ENCODE measurements at regions not wholly inside any gene's neighbourhood (a gene's known extent, or its start where the extent isn't known, plus 50 kb on each side); places are given as distances from the start of the nearest gene placed in this dataset.

DNA sequence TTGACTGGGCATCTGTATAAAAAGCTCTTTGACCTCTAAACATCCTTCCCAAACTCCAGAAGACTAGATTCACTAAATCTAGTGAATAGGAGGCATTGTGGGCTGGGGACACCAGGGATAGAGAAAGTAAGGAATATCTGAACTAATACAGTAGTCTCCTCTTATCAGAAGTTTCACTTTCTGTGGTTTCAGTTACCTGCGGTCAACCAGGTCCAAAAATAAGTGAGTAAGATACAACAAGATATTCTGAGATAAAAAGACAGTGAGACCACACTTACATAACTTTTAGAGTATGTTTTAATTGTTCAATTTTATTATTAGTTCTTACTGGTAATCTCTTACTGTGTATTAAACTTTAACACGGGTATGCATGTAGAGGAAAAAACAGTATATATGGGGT is 376.5 kb downstream of the HNRNPD start:
- 83% methylated on average over 2 of the region's 2 CpGs; no CpG with 5 or more reads in 1 of the 2 experiments for WGBS, 2 experiments (ENCODE audit: insufficient coverage in 1 of 2, insufficient read length in 1 of 2)
- Histone ChIP-seq H3K4me3 (ENCODE audit: low read length) (no peak overlapping the region), H3K27me3 (ENCODE audit: control insufficient read depth, insufficient read depth, low read length, poor library complexity, severe bottlenecking) (no peaks in the 10 kb centered on the region), H3K36me3 (ENCODE audit: control insufficient read depth, insufficient read depth, low read length) (no peaks in the 10 kb centered on the region), H3K27ac (ENCODE audit: low read depth, low read length) (no peak overlapping the region), H3K4me1 (ENCODE audit: control insufficient read depth, insufficient read depth, low read length) (no peaks in the 10 kb centered on the region), H3K9me3 (ENCODE audit: control insufficient read depth, low read length) (peaks cover 2% of the 10 kb centered on the region), H3K9ac (ENCODE audit: extremely low read depth, low read length, poor library complexity, severe bottlenecking) (no peak overlapping the region)
- TF ChIP-seq, protein P1, sequence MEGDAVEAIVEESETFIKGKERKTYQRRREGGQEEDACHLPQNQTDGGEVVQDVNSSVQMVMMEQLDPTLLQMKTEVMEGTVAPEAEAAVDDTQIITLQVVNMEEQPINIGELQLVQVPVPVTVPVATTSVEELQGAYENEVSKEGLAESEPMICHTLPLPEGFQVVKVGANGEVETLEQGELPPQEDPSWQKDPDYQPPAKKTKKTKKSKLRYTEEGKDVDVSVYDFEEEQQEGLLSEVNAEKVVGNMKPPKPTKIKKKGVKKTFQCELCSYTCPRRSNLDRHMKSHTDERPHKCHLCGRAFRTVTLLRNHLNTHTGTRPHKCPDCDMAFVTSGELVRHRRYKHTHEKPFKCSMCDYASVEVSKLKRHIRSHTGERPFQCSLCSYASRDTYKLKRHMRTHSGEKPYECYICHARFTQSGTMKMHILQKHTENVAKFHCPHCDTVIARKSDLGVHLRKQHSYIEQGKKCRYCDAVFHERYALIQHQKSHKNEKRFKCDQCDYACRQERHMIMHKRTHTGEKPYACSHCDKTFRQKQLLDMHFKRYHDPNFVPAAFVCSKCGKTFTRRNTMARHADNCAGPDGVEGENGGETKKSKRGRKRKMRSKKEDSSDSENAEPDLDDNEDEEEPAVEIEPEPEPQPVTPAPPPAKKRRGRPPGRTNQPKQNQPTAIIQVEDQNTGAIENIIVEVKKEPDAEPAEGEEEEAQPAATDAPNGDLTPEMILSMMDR (conservative IDR thresholded peaks at IDR 0.05), result no peak
- H3K9me3 Mint-ChIP-seq, result peaks cover 12% of the 10 kb centered on the region
- no peaks in the 10 kb centered on the region for H3K36me3 Mint-ChIP-seq (ENCODE audit: low read depth)
- no peak overlapping the region for H3K27ac Mint-ChIP-seq
- H3K27me3 Mint-ChIP-seq (ENCODE audit: insufficient read depth), result no peaks in the 10 kb centered on the region
- H3K4me3 Mint-ChIP-seq, result no peak overlapping the region
- no peak for DNase-seq
- no peaks in the 10 kb centered on the region for H3K4me1 Mint-ChIP-seq

DNA sequence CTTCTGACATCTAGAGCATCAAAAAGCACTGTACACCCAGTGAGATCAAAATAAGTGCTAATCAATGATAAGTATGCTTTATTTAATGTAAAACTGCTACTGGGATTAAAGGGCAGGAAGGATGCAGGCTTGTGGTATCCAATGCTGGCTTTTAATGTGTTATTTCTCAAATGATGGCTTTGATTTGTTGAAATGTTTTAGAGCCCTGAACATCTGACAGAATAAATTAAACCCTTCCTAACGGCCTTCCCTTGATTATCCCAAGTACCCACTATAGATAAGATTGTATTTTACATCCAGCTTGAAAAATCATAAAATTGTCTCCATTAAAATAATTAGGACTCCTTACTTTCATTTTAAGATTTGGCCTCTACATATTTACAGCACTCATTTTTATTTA is 382.9 kb downstream of the HNRNPD start:
- no peaks in the 10 kb centered on the region for H3K9me3 Mint-ChIP-seq
- peaks cover 3% of the 10 kb centered on the region for H3K4me1 ChIP-seq (ENCODE audit: control insufficient read depth, insufficient read depth, low read length)
- no peaks in the 10 kb centered on the region for H3K36me3 ChIP-seq (ENCODE audit: control insufficient read depth, insufficient read depth, low read length)
- peaks cover 20% of the 10 kb centered on the region for H3K4me1 Mint-ChIP-seq
- no peak overlapping the region for H3K4me3 Mint-ChIP-seq
- H3K27me3 ChIP-seq (ENCODE audit: control insufficient read depth, insufficient read depth, low read length, poor library complexity, severe bottlenecking), result no peaks in the 10 kb centered on the region
- no peaks in the 10 kb centered on the region for H3K9me3 ChIP-seq (ENCODE audit: control insufficient read depth, low read length)
- H3K36me3 Mint-ChIP-seq (ENCODE audit: low read depth), result no peaks in the 10 kb centered on the region
- H3K4me3 ChIP-seq (ENCODE audit: low read length), result no peak overlapping the region
- H3K27ac ChIP-seq (ENCODE audit: low read depth, low read length), result no peak overlapping the region
- WGBS, 2 experiments (ENCODE audit: insufficient coverage in 1 of 2, insufficient read length in 1 of 2), result 83 to 84% methylated on average over 1 of the region's 1 CpG
- no peak overlapping the region for H3K27ac Mint-ChIP-seq
- TF ChIP-seq, protein P1 (conservative IDR thresholded peaks at IDR 0.05), result no peak
- H3K27me3 Mint-ChIP-seq (ENCODE audit: insufficient read depth), result no peaks in the 10 kb centered on the region
- no peak for DNase-seq
- no peak overlapping the region for H3K9ac ChIP-seq (ENCODE audit: extremely low read depth, low read length, poor library complexity, severe bottlenecking)

- Histone ChIP-seq H3K4me1 (ENCODE audit: control insufficient read depth, insufficient read depth, low read length) (peaks cover 3% of the 10 kb centered on the region), H3K9ac (ENCODE audit: extremely low read depth, low read length, poor library complexity, severe bottlenecking) (no peak overlapping the region), H3K27ac (ENCODE audit: low read depth, low read length) (no peak overlapping the region), H3K4me3 (ENCODE audit: low read length) (no peak overlapping the region), H3K9me3 (ENCODE audit: control insufficient read depth, low read length) (no peaks in the 10 kb centered on the region), H3K27me3 (ENCODE audit: control insufficient read depth, insufficient read depth, low read length, poor library complexity, severe bottlenecking) (no peaks in the 10 kb centered on the region), H3K36me3 (ENCODE audit: control insufficient read depth, insufficient read depth, low read length) (no peaks in the 10 kb centered on the region)
- TF ChIP-seq, protein P1 (conservative IDR thresholded peaks at IDR 0.05), result no peak
- DNase-seq, result no peak
- Mint-ChIP-seq H3K27ac (no peak overlapping the region), H3K9me3 (no peaks in the 10 kb centered on the region), H3K4me1 (peaks cover 20% of the 10 kb centered on the region), H3K36me3 (ENCODE audit: low read depth) (no peaks in the 10 kb centered on the region), H3K27me3 (ENCODE audit: insufficient read depth) (no peaks in the 10 kb centered on the region), H3K4me3 (no peak overlapping the region)
- WGBS, 2 experiments (ENCODE audit: insufficient coverage in 1 of 2, insufficient read length in 1 of 2), result 60 to 84% methylated on average over 4 of the region's 4 CpGs
Measured at GRCh38 chr4:81990211-81990610, 383.6 kb downstream of the HNRNPD start.
